ENCODE measurements at regions not wholly inside any gene's neighbourhood (a gene's known extent, or its start where the extent isn't known, plus 50 kb on each side); places are given as distances from the start of the nearest gene placed in this dataset.

DNA sequence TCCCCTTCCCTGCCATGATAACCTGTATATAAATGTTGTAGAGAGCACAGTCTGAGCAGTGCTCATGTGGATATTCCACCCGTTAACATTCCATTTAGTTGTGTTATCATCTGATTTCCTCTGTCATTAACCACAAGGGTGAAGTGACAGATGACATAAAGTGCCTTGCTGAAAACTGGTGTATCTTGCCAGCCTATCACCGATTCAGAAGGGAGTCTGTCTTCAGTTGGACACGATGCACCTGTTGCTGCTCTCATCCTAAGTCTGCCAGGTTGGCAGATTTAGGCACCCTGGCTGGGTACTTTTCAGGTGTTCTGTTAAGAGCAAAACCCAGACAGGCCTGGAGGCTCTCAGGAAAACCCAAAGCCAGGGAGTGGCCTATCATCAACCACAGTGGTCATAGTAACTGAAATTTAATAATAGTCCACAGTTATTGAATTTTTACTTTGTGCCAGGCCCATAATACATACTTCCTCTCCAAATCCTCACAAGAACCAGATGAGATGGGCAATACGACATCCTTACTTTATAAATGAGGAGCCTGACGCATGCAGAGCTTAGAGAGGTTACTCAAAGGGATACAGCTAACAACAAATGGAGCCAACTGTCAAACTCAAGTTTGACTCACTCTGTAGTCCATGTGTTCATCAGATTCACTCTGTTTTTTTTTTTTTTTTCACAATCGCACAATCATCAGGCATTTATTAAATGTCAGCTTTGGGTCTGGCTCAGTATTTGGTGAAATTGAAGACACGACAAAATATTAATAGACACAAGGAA lies 100.7 kb upstream of the SPRY4 start:
- TF ChIP-seq, protein P1, sequence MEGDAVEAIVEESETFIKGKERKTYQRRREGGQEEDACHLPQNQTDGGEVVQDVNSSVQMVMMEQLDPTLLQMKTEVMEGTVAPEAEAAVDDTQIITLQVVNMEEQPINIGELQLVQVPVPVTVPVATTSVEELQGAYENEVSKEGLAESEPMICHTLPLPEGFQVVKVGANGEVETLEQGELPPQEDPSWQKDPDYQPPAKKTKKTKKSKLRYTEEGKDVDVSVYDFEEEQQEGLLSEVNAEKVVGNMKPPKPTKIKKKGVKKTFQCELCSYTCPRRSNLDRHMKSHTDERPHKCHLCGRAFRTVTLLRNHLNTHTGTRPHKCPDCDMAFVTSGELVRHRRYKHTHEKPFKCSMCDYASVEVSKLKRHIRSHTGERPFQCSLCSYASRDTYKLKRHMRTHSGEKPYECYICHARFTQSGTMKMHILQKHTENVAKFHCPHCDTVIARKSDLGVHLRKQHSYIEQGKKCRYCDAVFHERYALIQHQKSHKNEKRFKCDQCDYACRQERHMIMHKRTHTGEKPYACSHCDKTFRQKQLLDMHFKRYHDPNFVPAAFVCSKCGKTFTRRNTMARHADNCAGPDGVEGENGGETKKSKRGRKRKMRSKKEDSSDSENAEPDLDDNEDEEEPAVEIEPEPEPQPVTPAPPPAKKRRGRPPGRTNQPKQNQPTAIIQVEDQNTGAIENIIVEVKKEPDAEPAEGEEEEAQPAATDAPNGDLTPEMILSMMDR (IDR thresholded peaks at IDR 0.05), result no peak
- no peak for TF ChIP-seq POLR2A (IDR thresholded peaks at IDR 0.05)

All from right lobe of liver (tissue), 4 donors.